Stimulated activated CD8-positive, alpha-beta memory T cell treated with anti-CD3 and anti-CD28 coated beads, Interleukin-7, amount 100 ng/mL, for 48 hours (primary cell): ENCODE measurements at regions not wholly inside any gene's neighbourhood (a gene's known extent, or its start where the extent isn't known, plus 50 kb on each side); places are given as distances from the start of the nearest gene placed in this dataset.

ENCODE experiments used
- DNase-seq, 2 donors: peaks; one replicate each; pipeline ENCODE4 v3.0.0-alpha.2; 2020; ENCODE audit warnings: low read depth in 1 of 2; ENCODE audit errors: extremely low read depth in 1 of 2

GRCh38 chr1:239778208-239778813 lies 313.4 kb upstream of the FMN2 start:
- no peak for DNase-seq

GRCh38 chr1:239779962-239780361 lies 311.7 kb upstream of the FMN2 start:
- DNase-seq = no peak

- no peak for DNase-seq
Measured at GRCh38 chr1:239784896-239785295, 306.8 kb upstream of the FMN2 start.

- DNase-seq = no peak
Measured at GRCh38 chr1:239785576-239785975, 306.1 kb upstream of the FMN2 start.

GRCh38 chr1:239786464-239786863 lies 305.2 kb upstream of the FMN2 start:
- DNase-seq = no peak

GRCh38 chr1:239792157-239792556 lies 299.5 kb upstream of the FMN2 start:
- DNase-seq = no peak

- DNase-seq = no peak
Measured at GRCh38 chr1:239795304-239795703, 296.4 kb upstream of the FMN2 start.

GRCh38 chr1:239799617-239800016 lies 292.1 kb upstream of the FMN2 start:
- no peak for DNase-seq

- no peak for DNase-seq
Measured at GRCh38 chr1:239800861-239801260, 290.8 kb upstream of the FMN2 start.

GRCh38 chr1:239802275-239802674 lies 289.4 kb upstream of the FMN2 start:
- DNase-seq = no peak

GRCh38 chr1:239803781-239804180 lies 287.9 kb upstream of the FMN2 start:
- DNase-seq = no peak

GRCh38 chr1:239804266-239804665 lies 287.4 kb upstream of the FMN2 start:
- DNase-seq = no peak

- no peak for DNase-seq
Measured at GRCh38 chr1:239805042-239805441, 286.6 kb upstream of the FMN2 start.

GRCh38 chr1:239805851-239806772 lies 285.6 kb upstream of the FMN2 start:
- no peak for DNase-seq

GRCh38 chr1:239806897-239807296 lies 284.8 kb upstream of the FMN2 start:
- no peak for DNase-seq

- no peak for DNase-seq
Measured at GRCh38 chr1:239807361-239807760, 284.3 kb upstream of the FMN2 start.

- DNase-seq = no peak
Measured at GRCh38 chr1:239810061-239810481, 281.6 kb upstream of the FMN2 start.

GRCh38 chr1:239811211-239811885 lies 280.3 kb upstream of the FMN2 start:
- DNase-seq = no peak

GRCh38 chr1:239812580-239812979 lies 279.1 kb upstream of the FMN2 start:
- DNase-seq = no peak

GRCh38 chr1:239814306-239814881 lies 277.3 kb upstream of the FMN2 start:
- DNase-seq = peak in 1 of 2 donors; percentile 37

GRCh38 chr1:239815074-239815473 lies 276.6 kb upstream of the FMN2 start:
- no peak for DNase-seq
